ENCODE measurements at regions not wholly inside any gene's neighbourhood (a gene's known extent, or its start where the extent isn't known, plus 50 kb on each side); places are given as distances from the start of the nearest gene placed in this dataset.

DNA sequence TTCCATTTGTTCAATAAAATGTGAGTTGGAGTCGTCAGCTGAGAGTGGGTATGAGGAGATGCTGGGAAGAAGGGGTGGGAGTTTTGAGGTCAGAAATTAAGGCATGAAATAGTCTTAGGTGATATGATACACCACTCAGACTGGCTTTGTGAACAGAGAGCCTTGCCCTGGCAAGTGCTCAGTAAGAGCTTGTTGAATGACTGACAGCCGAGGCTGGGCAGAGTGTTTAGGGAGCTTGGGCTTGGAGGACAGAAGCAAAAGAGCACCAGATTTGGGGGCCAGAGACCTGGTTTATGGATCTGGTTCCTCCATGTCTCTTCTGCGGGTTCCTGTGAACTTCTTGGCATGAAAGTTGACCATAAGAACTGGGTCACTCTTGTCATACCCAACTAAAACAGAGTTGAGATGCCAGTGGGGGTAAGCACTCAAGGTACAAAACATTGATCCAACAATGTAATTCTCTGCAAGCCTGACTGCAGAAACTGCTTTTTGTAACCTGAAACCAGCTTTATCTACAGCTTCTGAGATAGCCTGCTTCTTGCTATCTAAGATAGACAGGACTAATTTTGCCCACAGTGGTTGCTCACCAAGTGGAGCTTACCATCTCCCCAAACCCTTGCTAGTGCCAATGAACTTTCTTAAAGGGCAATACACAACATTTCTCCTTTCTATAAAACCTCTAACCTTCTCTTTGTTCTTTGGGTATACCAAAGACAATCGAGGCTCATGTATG is 126.4 kb downstream of the TENT5C start (continued):
- TF ChIP-seq, protein P1, sequence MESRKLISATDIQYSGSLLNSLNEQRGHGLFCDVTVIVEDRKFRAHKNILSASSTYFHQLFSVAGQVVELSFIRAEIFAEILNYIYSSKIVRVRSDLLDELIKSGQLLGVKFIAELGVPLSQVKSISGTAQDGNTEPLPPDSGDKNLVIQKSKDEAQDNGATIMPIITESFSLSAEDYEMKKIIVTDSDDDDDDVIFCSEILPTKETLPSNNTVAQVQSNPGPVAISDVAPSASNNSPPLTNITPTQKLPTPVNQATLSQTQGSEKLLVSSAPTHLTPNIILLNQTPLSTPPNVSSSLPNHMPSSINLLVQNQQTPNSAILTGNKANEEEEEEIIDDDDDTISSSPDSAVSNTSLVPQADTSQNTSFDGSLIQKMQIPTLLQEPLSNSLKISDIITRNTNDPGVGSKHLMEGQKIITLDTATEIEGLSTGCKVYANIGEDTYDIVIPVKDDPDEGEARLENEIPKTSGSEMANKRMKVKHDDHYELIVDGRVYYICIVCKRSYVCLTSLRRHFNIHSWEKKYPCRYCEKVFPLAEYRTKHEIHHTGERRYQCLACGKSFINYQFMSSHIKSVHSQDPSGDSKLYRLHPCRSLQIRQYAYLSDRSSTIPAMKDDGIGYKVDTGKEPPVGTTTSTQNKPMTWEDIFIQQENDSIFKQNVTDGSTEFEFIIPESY (CRISPR knock-in tag; IDR thresholded peaks at IDR 0.05) = no peak
- TF ChIP-seq ARNT (IDR thresholded peaks at IDR 0.05) (no peak), NONO (IDR thresholded peaks at IDR 0.05; ENCODE audit: low read depth in 2 of 2, low read length in 1 of 2) (no peak), NR2C2 (CRISPR knock-in tag; IDR thresholded peaks at IDR 0.05) (no peak), NR2C2 (tag; IDR thresholded peaks at IDR 0.05) (no peak), TAF7 (tag; IDR thresholded peaks at IDR 0.05) (no peak), MED1 (CRISPR knock-in tag; IDR thresholded peaks at IDR 0.05; ENCODE audit: borderline replicate concordance) (no peak), PHB2 (IDR thresholded peaks at IDR 0.05; ENCODE audit: low read depth) (no peak), KHSRP (IDR thresholded peaks at IDR 0.05) (no peak), ZSCAN32 (CRISPR knock-in tag; IDR thresholded peaks at IDR 0.05) (no peak), RBM15 (IDR thresholded peaks at IDR 0.05; ENCODE audit: insufficient read depth, low read length) (no peak), CHD2 (IDR thresholded peaks at IDR 0.05; ENCODE audit: low read depth, low read length) (no peak), KLF16 (IDR thresholded peaks at IDR 0.05) (0 out of 2 replicates have a peak, but pooled peaks have one; percentile 13), DACH1 (IDR thresholded peaks at IDR 0.05; ENCODE audit: partially characterized antibody) (no peak), SPI1 (IDR thresholded peaks at IDR 0.05; ENCODE audit: borderline replicate concordance, low read depth, low read length) (no peak)
- TF ChIP-seq, protein P2, sequence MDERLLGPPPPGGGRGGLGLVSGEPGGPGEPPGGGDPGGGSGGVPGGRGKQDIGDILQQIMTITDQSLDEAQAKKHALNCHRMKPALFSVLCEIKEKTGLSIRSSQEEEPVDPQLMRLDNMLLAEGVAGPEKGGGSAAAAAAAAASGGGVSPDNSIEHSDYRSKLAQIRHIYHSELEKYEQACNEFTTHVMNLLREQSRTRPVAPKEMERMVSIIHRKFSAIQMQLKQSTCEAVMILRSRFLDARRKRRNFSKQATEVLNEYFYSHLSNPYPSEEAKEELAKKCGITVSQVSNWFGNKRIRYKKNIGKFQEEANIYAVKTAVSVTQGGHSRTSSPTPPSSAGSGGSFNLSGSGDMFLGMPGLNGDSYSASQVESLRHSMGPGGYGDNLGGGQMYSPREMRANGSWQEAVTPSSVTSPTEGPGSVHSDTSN (CRISPR knock-in tag; IDR thresholded peaks at IDR 0.05; ENCODE audit: low read depth) = no peak
- TF ChIP-seq, protein P2 (tag; conservative IDR thresholded peaks at IDR 0.05; ENCODE audit: low read depth) = 0 out of 2 replicates have a peak, but pooled peaks have one; percentile 4
- TF ChIP-seq, protein P3, sequence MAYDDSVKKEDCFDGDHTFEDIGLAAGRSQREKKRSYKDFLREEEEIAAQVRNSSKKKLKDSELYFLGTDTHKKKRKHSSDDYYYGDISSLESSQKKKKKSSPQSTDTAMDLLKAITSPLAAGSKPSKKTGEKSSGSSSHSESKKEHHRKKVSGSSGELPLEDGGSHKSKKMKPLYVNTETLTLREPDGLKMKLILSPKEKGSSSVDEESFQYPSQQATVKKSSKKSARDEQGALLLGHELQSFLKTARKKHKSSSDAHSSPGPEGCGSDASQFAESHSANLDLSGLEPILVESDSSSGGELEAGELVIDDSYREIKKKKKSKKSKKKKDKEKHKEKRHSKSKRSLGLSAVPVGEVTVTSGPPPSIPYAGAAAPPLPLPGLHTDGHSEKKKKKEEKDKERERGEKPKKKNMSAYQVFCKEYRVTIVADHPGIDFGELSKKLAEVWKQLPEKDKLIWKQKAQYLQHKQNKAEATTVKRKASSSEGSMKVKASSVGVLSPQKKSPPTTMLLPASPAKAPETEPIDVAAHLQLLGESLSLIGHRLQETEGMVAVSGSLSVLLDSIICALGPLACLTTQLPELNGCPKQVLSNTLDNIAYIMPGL (CRISPR knock-in tag; IDR thresholded peaks at IDR 0.05) = no peak
- TF ChIP-seq, protein P4, sequence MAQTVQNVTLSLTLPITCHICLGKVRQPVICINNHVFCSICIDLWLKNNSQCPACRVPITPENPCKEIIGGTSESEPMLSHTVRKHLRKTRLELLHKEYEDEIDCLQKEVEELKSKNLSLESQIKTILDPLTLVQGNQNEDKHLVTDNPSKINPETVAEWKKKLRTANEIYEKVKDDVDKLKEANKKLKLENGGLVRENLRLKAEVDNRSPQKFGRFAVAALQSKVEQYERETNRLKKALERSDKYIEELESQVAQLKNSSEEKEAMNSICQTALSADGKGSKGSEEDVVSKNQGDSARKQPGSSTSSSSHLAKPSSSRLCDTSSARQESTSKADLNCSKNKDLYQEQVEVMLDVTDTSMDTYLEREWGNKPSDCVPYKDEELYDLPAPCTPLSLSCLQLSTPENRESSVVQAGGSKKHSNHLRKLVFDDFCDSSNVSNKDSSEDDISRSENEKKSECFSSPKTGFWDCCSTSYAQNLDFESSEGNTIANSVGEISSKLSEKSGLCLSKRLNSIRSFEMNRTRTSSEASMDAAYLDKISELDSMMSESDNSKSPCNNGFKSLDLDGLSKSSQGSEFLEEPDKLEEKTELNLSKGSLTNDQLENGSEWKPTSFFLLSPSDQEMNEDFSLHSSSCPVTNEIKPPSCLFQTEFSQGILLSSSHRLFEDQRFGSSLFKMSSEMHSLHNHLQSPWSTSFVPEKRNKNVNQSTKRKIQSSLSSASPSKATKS (CRISPR knock-in tag; IDR thresholded peaks at IDR 0.05) = no peak
- TF ChIP-seq, protein P5, sequence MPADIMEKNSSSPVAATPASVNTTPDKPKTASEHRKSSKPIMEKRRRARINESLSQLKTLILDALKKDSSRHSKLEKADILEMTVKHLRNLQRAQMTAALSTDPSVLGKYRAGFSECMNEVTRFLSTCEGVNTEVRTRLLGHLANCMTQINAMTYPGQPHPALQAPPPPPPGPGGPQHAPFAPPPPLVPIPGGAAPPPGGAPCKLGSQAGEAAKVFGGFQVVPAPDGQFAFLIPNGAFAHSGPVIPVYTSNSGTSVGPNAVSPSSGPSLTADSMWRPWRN (IDR thresholded peaks at IDR 0.05; ENCODE audit: low read depth) = no peak
